ENCODE measurements at regions not wholly inside any gene's neighbourhood (a gene's known extent, or its start where the extent isn't known, plus 50 kb on each side); places are given as distances from the start of the nearest gene placed in this dataset.

- ATAC-seq = no peak
- TF ChIP-seq RARB (CRISPR knock-in tag; IDR thresholded peaks at IDR 0.05) (no peak), ESRRG (CRISPR knock-in tag; IDR thresholded peaks at IDR 0.05) (no peak), TCF4 (CRISPR knock-in tag; IDR thresholded peaks at IDR 0.05; ENCODE audit: borderline replicate concordance) (no peak), OSR1 (CRISPR knock-in tag; IDR thresholded peaks at IDR 0.05) (no peak), ZNF8 (CRISPR knock-in tag; IDR thresholded peaks at IDR 0.05) (no peak), CREB5 (CRISPR knock-in tag; IDR thresholded peaks at IDR 0.05; ENCODE audit: low read depth) (no peak), GLIS3 (CRISPR knock-in tag; IDR thresholded peaks at IDR 0.05) (no peak), ZFP30 (CRISPR knock-in tag; IDR thresholded peaks at IDR 0.05) (no peak), BACH2 (CRISPR knock-in tag; IDR thresholded peaks at IDR 0.05; ENCODE audit: borderline replicate concordance) (no peak), ISL1 (CRISPR knock-in tag; IDR thresholded peaks at IDR 0.05) (no peak), CSRNP3 (CRISPR knock-in tag; IDR thresholded peaks at IDR 0.05) (no peak), ZC3H10 (CRISPR knock-in tag; IDR thresholded peaks at IDR 0.05) (no peak), ARNTL (CRISPR knock-in tag; IDR thresholded peaks at IDR 0.05; ENCODE audit: borderline replicate concordance, low read depth) (no peak), ZNF565 (CRISPR knock-in tag; conservative IDR thresholded peaks at IDR 0.05; ENCODE audit: low read depth) (no peak), TOX (CRISPR knock-in tag; IDR thresholded peaks at IDR 0.05; ENCODE audit: borderline replicate concordance) (no peak), POU6F1 (CRISPR knock-in tag; IDR thresholded peaks at IDR 0.05; ENCODE audit: borderline replicate concordance, low read depth) (no peak), PPARA (CRISPR knock-in tag; IDR thresholded peaks at IDR 0.05; ENCODE audit: borderline replicate concordance) (no peak), ZFP3 (CRISPR knock-in tag; IDR thresholded peaks at IDR 0.05) (no peak), PATZ1 (CRISPR knock-in tag; IDR thresholded peaks at IDR 0.05; ENCODE audit: borderline replicate concordance) (no peak), ZNF70 (CRISPR knock-in tag; IDR thresholded peaks at IDR 0.05) (no peak)
Measured at GRCh38 chr5:153342487-153342886, 148.0 kb upstream of the GRIA1 start.

GRCh38 chr5:153347611-153348010 lies 142.9 kb upstream of the GRIA1 start:
- no peak for ATAC-seq
- TF ChIP-seq ZNF8 (CRISPR knock-in tag; IDR thresholded peaks at IDR 0.05) = no peak
- TF ChIP-seq ISL1 (CRISPR knock-in tag; IDR thresholded peaks at IDR 0.05) = no peak
- TF ChIP-seq ESRRG (CRISPR knock-in tag; IDR thresholded peaks at IDR 0.05) = no peak
- TF ChIP-seq TOX (CRISPR knock-in tag; IDR thresholded peaks at IDR 0.05; ENCODE audit: borderline replicate concordance) = no peak

- ATAC-seq = no peak
- TF ChIP-seq OSR1 (CRISPR knock-in tag; IDR thresholded peaks at IDR 0.05) (no peak), GLIS3 (CRISPR knock-in tag; IDR thresholded peaks at IDR 0.05) (no peak)
Measured at GRCh38 chr5:153350175-153350883, 140.1 kb upstream of the GRIA1 start.

- peak; percentile 32 for ATAC-seq
- TF ChIP-seq RARB (CRISPR knock-in tag; IDR thresholded peaks at IDR 0.05) (no peak), ZFP3 (CRISPR knock-in tag; IDR thresholded peaks at IDR 0.05) (no peak), CSRNP3 (CRISPR knock-in tag; IDR thresholded peaks at IDR 0.05) (no peak), ZNF8 (CRISPR knock-in tag; IDR thresholded peaks at IDR 0.05) (no peak), ZC3H10 (CRISPR knock-in tag; IDR thresholded peaks at IDR 0.05) (no peak), PATZ1 (CRISPR knock-in tag; IDR thresholded peaks at IDR 0.05; ENCODE audit: borderline replicate concordance) (no peak), TCF4 (CRISPR knock-in tag; IDR thresholded peaks at IDR 0.05; ENCODE audit: borderline replicate concordance) (no peak), PPARA (CRISPR knock-in tag; IDR thresholded peaks at IDR 0.05; ENCODE audit: borderline replicate concordance) (no peak), ARNTL (CRISPR knock-in tag; IDR thresholded peaks at IDR 0.05; ENCODE audit: borderline replicate concordance, low read depth) (no peak)
Measured at GRCh38 chr5:153352685-153353219, 137.7 kb upstream of the GRIA1 start.
